ENCODE measurements at regions not wholly inside any gene's neighbourhood (a gene's known extent, or its start where the extent isn't known, plus 50 kb on each side); places are given as distances from the start of the nearest gene placed in this dataset.

GRCh38 chr12:14186193-14186502, 179.3 kb upstream of the ATF7IP start:
- TF ChIP-seq CTCF (IDR thresholded peaks at IDR 0.05): no peak
- no peak for TF ChIP-seq POLR2A (IDR thresholded peaks at IDR 0.05)

Data from adrenal gland (tissue), 5 donors.